ENCODE measurements at regions not wholly inside any gene's neighbourhood (a gene's known extent, or its start where the extent isn't known, plus 50 kb on each side); places are given as distances from the start of the nearest gene placed in this dataset.

- no peak for DNase-seq
Measured at GRCh38 chr3:30263238-30263924, 343.0 kb upstream of the TGFBR2 start.

- no peak for DNase-seq
Measured at GRCh38 chr3:30263925-30264313, 342.5 kb upstream of the TGFBR2 start.

- DNase-seq = no peak
Measured at GRCh38 chr3:30266524-30266923, 339.9 kb upstream of the TGFBR2 start.

- no peak for DNase-seq
Measured at GRCh38 chr3:30268288-30268687, 338.1 kb upstream of the TGFBR2 start.

GRCh38 chr3:30269751-30270445 lies 336.5 kb upstream of the TGFBR2 start:
- DNase-seq = no peak

GRCh38 chr3:30271781-30272180 lies 334.6 kb upstream of the TGFBR2 start:
- DNase-seq = no peak

- no peak for DNase-seq
Measured at GRCh38 chr3:30273304-30274072, 332.9 kb upstream of the TGFBR2 start.

- no peak for DNase-seq
Measured at GRCh38 chr3:30277494-30277893, 328.9 kb upstream of the TGFBR2 start.

- DNase-seq = no peak
Measured at GRCh38 chr3:30281526-30281925, 324.9 kb upstream of the TGFBR2 start.

- DNase-seq = peak in 1 of 51 donors; percentile 28
Measured at GRCh38 chr3:30282154-30282696, 324.2 kb upstream of the TGFBR2 start.

- DNase-seq = no peak
Measured at GRCh38 chr3:30285188-30286006, 321.0 kb upstream of the TGFBR2 start.

GRCh38 chr3:30286007-30286669 lies 320.3 kb upstream of the TGFBR2 start:
- peak in 18 of 51 donors; percentile 1 to 52 (median 10) for DNase-seq

- DNase-seq = no peak
Measured at GRCh38 chr3:30286811-30287210, 319.6 kb upstream of the TGFBR2 start.

- no peak for DNase-seq
Measured at GRCh38 chr3:30288830-30289229, 317.6 kb upstream of the TGFBR2 start.

- no peak for DNase-seq
Measured at GRCh38 chr3:30289324-30289723, 317.1 kb upstream of the TGFBR2 start.

GRCh38 chr3:30289766-30290165 lies 316.6 kb upstream of the TGFBR2 start:
- no peak for DNase-seq

- DNase-seq = no peak
Measured at GRCh38 chr3:30290479-30290878, 315.9 kb upstream of the TGFBR2 start.

- no peak for DNase-seq
Measured at GRCh38 chr3:30292192-30292893, 314.1 kb upstream of the TGFBR2 start.

- DNase-seq = no peak
Measured at GRCh38 chr3:30293621-30294240, 312.7 kb upstream of the TGFBR2 start.

- DNase-seq = no peak
Measured at GRCh38 chr3:30294241-30294667, 312.1 kb upstream of the TGFBR2 start.

Measured in hypothalamus (tissue), 51 donors.